Muscle of leg (tissue), 3 donors: ENCODE measurements at regions not wholly inside any gene's neighbourhood (a gene's known extent, or its start where the extent isn't known, plus 50 kb on each side); places are given as distances from the start of the nearest gene placed in this dataset.
"Not testable (repeated sequence)": the region's sequence is repeated elsewhere in the genome, so short reads cannot be mapped to it uniquely, and the experiment has no call there.

Experiments used
- DNase-seq: peaks from one replicate; pipeline ENCODE4 v3.0.0; 2013
- H3K27ac ChIP-seq: one replicate; pipeline ENCODE4 v1.5.1; 2013; ENCODE audit warnings: mild to moderate bottlenecking, low read length, control low read depth
- H3K27me3 ChIP-seq: one replicate; pipeline ENCODE4 v1.6.1; 2013; ENCODE audit warnings: low read length; ENCODE audit not compliant: control insufficient read depth, insufficient read depth
- H3K36me3 ChIP-seq: one replicate; pipeline ENCODE4 v1.6.1; 2013; ENCODE audit warnings: low read length; ENCODE audit not compliant: control insufficient read depth, insufficient read depth
- H3K4me1 ChIP-seq: one replicate; pipeline ENCODE4 v1.6.1; 2013; ENCODE audit warnings: low read length; ENCODE audit not compliant: control insufficient read depth, insufficient read depth
- H3K4me3 ChIP-seq: one replicate; pipeline ENCODE4 v1.5.1; 2013; ENCODE audit warnings: low read length, control low read depth
- H3K9me3 ChIP-seq: replicated peaks from 2 replicates; pipeline ENCODE4 v1.6.1; 2013; ENCODE audit warnings: low read depth, low read length; ENCODE audit not compliant: control insufficient read depth
- WGBS: methylation state at CpG from one replicate; pipeline ENCODE4 v1.1.5; 2013; ENCODE audit warnings: missing lambda C conversion rate; ENCODE audit not compliant: insufficient coverage; 5-methylcytosine and 5-hydroxymethylcytosine counted together

- Histone ChIP-seq H3K4me1 (peaks cover 17% of the 10 kb centered on the region), H3K4me3 (no peak overlapping the region), H3K27me3 (no peaks in the 10 kb centered on the region), H3K9me3 (no peaks in the 10 kb centered on the region), H3K36me3 (no peaks in the 10 kb centered on the region), H3K27ac (no peak overlapping the region)
- peak; percentile 11 for DNase-seq
- WGBS, result 80% methylated on average over 1 of the region's 5 CpGs
Observed at GRCh38 chr6:125640441-125641150, 108.8 kb upstream of the HEY2 start.

- peaks cover 17% of the 10 kb centered on the region for H3K4me1 ChIP-seq
- not testable (repeated sequence) for H3K27me3 ChIP-seq, H3K36me3 ChIP-seq, H3K4me3 ChIP-seq, H3K27ac ChIP-seq, H3K9me3 ChIP-seq, DNase-seq
- WGBS, result 92% methylated on average over 17 of the region's 27 CpGs
Observed at GRCh38 chr6:125643967-125644661, 105.3 kb upstream of the HEY2 start.

GRCh38 chr6:125647391-125647790, 102.0 kb upstream of the HEY2 start:
- Histone ChIP-seq H3K36me3 (no peaks in the 10 kb centered on the region), H3K27me3 (no peaks in the 10 kb centered on the region), H3K9me3 (no peaks in the 10 kb centered on the region), H3K4me3 (no peak overlapping the region), H3K27ac (no peak overlapping the region), H3K4me1 (no peaks in the 10 kb centered on the region)
- no peak for DNase-seq
- no CpG with 5 or more reads among the region's 4 CpGs for WGBS

GRCh38 chr6:125653752-125654151, 95.7 kb upstream of the HEY2 start:
- H3K9me3 ChIP-seq, H3K4me3 ChIP-seq, H3K4me1 ChIP-seq, H3K27me3 ChIP-seq, H3K27ac ChIP-seq, H3K36me3 ChIP-seq, DNase-seq: not testable (repeated sequence)

- no peak overlapping the region for H3K27ac ChIP-seq
- no peaks in the 10 kb centered on the region for H3K27me3 ChIP-seq
- H3K4me1 ChIP-seq, result peaks cover 4% of the 10 kb centered on the region
- no peak for DNase-seq
- H3K36me3 ChIP-seq, result no peaks in the 10 kb centered on the region
- H3K4me3 ChIP-seq, result no peak overlapping the region
- no CpG with 5 or more reads among the region's 1 CpG for WGBS
- no peaks in the 10 kb centered on the region for H3K9me3 ChIP-seq
Observed at GRCh38 chr6:125655511-125655910, 93.9 kb upstream of the HEY2 start.

GRCh38 chr6:125656287-125656870, 93.1 kb upstream of the HEY2 start:
- peaks cover 4% of the 10 kb centered on the region for H3K4me1 ChIP-seq
- no peaks in the 10 kb centered on the region for H3K9me3 ChIP-seq
- WGBS, result 100% methylated on average over 1 of the region's 5 CpGs
- no peak overlapping the region for H3K27ac ChIP-seq
- H3K27me3 ChIP-seq, result no peaks in the 10 kb centered on the region
- H3K36me3 ChIP-seq, result no peaks in the 10 kb centered on the region
- no peak for DNase-seq
- H3K4me3 ChIP-seq, result no peak overlapping the region

GRCh38 chr6:125658136-125658535, 91.3 kb upstream of the HEY2 start:
- 70% methylated on average over 2 of the region's 5 CpGs for whole genome bisulfite sequencing
- peak; percentile 58 for DNase-seq
- H3K4me3 ChIP-seq, result no peak overlapping the region

GRCh38 chr6:125658759-125659431, 90.5 kb upstream of the HEY2 start:
- Histone ChIP-seq H3K36me3 (no peaks in the 10 kb centered on the region), H3K4me1 (peaks cover 4% of the 10 kb centered on the region), H3K4me3 (no peak overlapping the region), H3K9me3 (no peaks in the 10 kb centered on the region), H3K27ac (peak overlapping the region; percentile 14), H3K27me3 (no peaks in the 10 kb centered on the region)
- no CpG with 5 or more reads among the region's 4 CpGs for WGBS
- DNase-seq, result peak; percentile 30

More at GRCh38 chr6:125658136-125658535, 91.3 kb upstream of the HEY2 start:
- Histone ChIP-seq H3K27ac (peak overlapping the region; percentile 39), H3K9me3 (no peaks in the 10 kb centered on the region), H3K36me3 (no peaks in the 10 kb centered on the region), H3K27me3 (no peaks in the 10 kb centered on the region), H3K4me1 (peaks cover 4% of the 10 kb centered on the region)

GRCh38 chr6:125659887-125660286, 89.5 kb upstream of the HEY2 start:
- H3K9me3 ChIP-seq, result no peaks in the 10 kb centered on the region
- no CpG with 5 or more reads among the region's 1 CpG for WGBS
- DNase-seq, result no peak
- H3K4me1 ChIP-seq, result peaks cover 4% of the 10 kb centered on the region
- H3K4me3 ChIP-seq, result no peak overlapping the region
- no peak overlapping the region for H3K27ac ChIP-seq
- no peaks in the 10 kb centered on the region for H3K36me3 ChIP-seq
- H3K27me3 ChIP-seq, result no peaks in the 10 kb centered on the region

GRCh38 chr6:125662296-125662695, 87.1 kb upstream of the HEY2 start:
- DNase-seq, result no peak
- Histone ChIP-seq H3K4me3 (no peak overlapping the region), H3K27me3 (no peaks in the 10 kb centered on the region), H3K9me3 (no peaks in the 10 kb centered on the region), H3K36me3 (no peaks in the 10 kb centered on the region), H3K27ac (no peak overlapping the region), H3K4me1 (peaks cover 4% of the 10 kb centered on the region)
- WGBS, result 59% methylated on average over 2 of the region's 4 CpGs
